OCI-LY3 (cell line): ENCODE measurements at regions not wholly inside any gene's neighbourhood (a gene's known extent, or its start where the extent isn't known, plus 50 kb on each side); places are given as distances from the start of the nearest gene placed in this dataset.

Experiments used
- EZH2phosphoT487 ChIP-seq: fragments of 200-600 bp; shearing (Covaris generic); IDR thresholded peaks from 2 replicates; pipeline ENCODE4 v1.6.1; 2018; ENCODE audit warnings: antibody characterized with exemption, mixed run types, low read depth
- TF ChIP-seq, protein P1 (sequence below): fragments of 200-600, 300-600 bp; sonication (generic); IDR thresholded peaks from 2 replicates; pipeline ENCODE4 v1.5.1; 2014; ENCODE audit warnings: antibody characterized with exemption, low read length, low read depth

DNA sequence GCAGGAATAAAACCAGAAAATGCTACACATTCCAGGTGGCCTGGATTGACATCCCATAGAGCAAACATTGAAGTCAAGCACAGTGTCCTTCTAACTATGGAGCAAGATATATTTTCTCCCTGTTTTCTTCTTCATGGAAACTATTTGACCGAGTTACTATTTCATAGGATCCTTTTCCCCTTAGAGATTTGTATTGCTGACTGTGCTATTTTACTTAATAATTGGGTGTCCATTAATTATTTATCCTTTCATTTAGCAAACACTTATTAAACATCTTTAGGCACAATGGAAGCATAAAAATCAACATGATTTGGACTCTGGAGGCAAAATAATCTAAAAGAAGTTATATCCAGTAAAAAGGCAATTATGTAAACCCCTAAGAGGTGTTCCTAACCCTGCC lies 782.8 kb upstream of the ACVR2A start:
- TF ChIP-seq, protein P1, sequence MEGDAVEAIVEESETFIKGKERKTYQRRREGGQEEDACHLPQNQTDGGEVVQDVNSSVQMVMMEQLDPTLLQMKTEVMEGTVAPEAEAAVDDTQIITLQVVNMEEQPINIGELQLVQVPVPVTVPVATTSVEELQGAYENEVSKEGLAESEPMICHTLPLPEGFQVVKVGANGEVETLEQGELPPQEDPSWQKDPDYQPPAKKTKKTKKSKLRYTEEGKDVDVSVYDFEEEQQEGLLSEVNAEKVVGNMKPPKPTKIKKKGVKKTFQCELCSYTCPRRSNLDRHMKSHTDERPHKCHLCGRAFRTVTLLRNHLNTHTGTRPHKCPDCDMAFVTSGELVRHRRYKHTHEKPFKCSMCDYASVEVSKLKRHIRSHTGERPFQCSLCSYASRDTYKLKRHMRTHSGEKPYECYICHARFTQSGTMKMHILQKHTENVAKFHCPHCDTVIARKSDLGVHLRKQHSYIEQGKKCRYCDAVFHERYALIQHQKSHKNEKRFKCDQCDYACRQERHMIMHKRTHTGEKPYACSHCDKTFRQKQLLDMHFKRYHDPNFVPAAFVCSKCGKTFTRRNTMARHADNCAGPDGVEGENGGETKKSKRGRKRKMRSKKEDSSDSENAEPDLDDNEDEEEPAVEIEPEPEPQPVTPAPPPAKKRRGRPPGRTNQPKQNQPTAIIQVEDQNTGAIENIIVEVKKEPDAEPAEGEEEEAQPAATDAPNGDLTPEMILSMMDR: no peak
- no peak for TF ChIP-seq EZH2phosphoT487
